C4-2B (cell line): ENCODE measurements at regions not wholly inside any gene's neighbourhood (a gene's known extent, or its start where the extent isn't known, plus 50 kb on each side); places are given as distances from the start of the nearest gene placed in this dataset.

ENCODE experiments used
- H3K27ac ChIP-seq: fragments of 450-650 bp; 2 replicates; pipeline ENCODE4 v1.5.1; 2017
- CTCF ChIP-seq: fragments of 450-650 bp; conservative IDR thresholded peaks from 2 replicates; pipeline ENCODE4 v1.5.1; 2017; ENCODE audit warnings: mild to moderate bottlenecking
- ZFX ChIP-seq: fragments of 450-650 bp; IDR thresholded peaks from 2 replicates; pipeline ENCODE4 v1.6.1; 2017

GRCh38 chr11:37786214-37786755 is 1188.2 kb upstream of the RAG2 start:
- no peak for TF ChIP-seq ZFX
- TF ChIP-seq CTCF: no peak

GRCh38 chr11:37774441-37774840 is 1176.4 kb upstream of the RAG2 start:
- H3K27ac ChIP-seq: no peak overlapping the region
- no peak for TF ChIP-seq ZFX
- no peak for TF ChIP-seq CTCF

More at GRCh38 chr11:37786214-37786755, 1188.2 kb upstream of the RAG2 start:
- no peak overlapping the region for H3K27ac ChIP-seq

GRCh38 chr11:37770145-37770544 is 1172.1 kb upstream of the RAG2 start:
- TF ChIP-seq CTCF (no peak), ZFX (no peak)
- no peak overlapping the region for H3K27ac ChIP-seq

- TF ChIP-seq CTCF: no peak
- TF ChIP-seq ZFX: no peak
These were observed 1164.0 kb upstream of the RAG2 start for GRCh38 chr11:37762079-37762478.

GRCh38 chr11:37755521-37755920 is 1157.5 kb upstream of the RAG2 start:
- no peak overlapping the region for H3K27ac ChIP-seq
- TF ChIP-seq ZFX: no peak
- no peak for TF ChIP-seq CTCF

More at GRCh38 chr11:37762079-37762478, 1164.0 kb upstream of the RAG2 start:
- H3K27ac ChIP-seq: no peak overlapping the region

- no peak for TF ChIP-seq CTCF
- TF ChIP-seq ZFX: no peak
- no peak overlapping the region for H3K27ac ChIP-seq
These were observed 1150.6 kb upstream of the RAG2 start for GRCh38 chr11:37748641-37749040.

- TF ChIP-seq ZFX: no peak
- TF ChIP-seq CTCF: no peak
- H3K27ac ChIP-seq: no peak overlapping the region
These were observed 1149.1 kb upstream of the RAG2 start for GRCh38 chr11:37747121-37747520.
